AG10803 (cell line): ENCODE measurements at regions not wholly inside any gene's neighbourhood (a gene's known extent, or its start where the extent isn't known, plus 50 kb on each side); places are given as distances from the start of the nearest gene placed in this dataset.

ENCODE experiments used
- DNase-seq: peaks from one replicate; pipeline ENCODE4 v3.0.0; 2010; ENCODE audit warnings: low read depth
- H3K4me3 ChIP-seq: 2 replicates; pipeline ENCODE4 v1.5.1; 2011; ENCODE audit warnings: mild to moderate bottlenecking, low read length, control low read depth
- TF ChIP-seq, protein P1 (sequence below): conservative IDR thresholded peaks from 2 replicates; pipeline ENCODE4 v1.5.1; 2011; ENCODE audit warnings: mild to moderate bottlenecking, low read length, control low read depth, inconsistent platforms

DNA sequence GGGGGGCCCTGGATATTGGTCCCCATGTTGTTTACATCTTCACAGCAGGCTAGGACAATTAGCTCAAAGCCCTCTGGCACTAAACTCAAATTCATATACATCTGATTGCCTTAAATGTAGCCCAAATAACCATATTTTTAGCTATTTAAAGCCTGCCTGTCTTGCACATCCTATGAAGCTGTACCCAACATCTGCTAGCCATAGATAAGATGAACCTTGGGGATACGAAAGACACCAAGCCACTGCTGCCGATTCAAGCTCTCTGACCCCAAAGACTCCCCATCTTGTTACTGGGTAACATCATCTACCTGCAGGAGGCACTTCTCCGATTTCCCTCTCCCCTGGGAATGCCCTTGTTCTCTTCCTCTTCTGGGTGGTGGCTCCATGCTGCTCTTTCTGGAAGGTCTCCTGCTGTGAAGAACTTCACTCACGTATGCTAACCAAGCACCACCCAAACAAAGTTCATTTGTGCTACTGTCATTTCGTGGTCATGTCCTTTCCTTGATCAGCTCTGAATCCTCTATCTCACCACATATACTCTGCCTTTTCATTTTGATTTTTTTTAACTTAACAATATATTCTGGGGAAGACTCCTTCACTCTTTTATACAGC is 107.7 kb upstream of the ATXN3L start:
- TF ChIP-seq, protein P1, sequence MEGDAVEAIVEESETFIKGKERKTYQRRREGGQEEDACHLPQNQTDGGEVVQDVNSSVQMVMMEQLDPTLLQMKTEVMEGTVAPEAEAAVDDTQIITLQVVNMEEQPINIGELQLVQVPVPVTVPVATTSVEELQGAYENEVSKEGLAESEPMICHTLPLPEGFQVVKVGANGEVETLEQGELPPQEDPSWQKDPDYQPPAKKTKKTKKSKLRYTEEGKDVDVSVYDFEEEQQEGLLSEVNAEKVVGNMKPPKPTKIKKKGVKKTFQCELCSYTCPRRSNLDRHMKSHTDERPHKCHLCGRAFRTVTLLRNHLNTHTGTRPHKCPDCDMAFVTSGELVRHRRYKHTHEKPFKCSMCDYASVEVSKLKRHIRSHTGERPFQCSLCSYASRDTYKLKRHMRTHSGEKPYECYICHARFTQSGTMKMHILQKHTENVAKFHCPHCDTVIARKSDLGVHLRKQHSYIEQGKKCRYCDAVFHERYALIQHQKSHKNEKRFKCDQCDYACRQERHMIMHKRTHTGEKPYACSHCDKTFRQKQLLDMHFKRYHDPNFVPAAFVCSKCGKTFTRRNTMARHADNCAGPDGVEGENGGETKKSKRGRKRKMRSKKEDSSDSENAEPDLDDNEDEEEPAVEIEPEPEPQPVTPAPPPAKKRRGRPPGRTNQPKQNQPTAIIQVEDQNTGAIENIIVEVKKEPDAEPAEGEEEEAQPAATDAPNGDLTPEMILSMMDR: no peak
- DNase-seq: no peak
- no peak overlapping the region for H3K4me3 ChIP-seq

DNA sequence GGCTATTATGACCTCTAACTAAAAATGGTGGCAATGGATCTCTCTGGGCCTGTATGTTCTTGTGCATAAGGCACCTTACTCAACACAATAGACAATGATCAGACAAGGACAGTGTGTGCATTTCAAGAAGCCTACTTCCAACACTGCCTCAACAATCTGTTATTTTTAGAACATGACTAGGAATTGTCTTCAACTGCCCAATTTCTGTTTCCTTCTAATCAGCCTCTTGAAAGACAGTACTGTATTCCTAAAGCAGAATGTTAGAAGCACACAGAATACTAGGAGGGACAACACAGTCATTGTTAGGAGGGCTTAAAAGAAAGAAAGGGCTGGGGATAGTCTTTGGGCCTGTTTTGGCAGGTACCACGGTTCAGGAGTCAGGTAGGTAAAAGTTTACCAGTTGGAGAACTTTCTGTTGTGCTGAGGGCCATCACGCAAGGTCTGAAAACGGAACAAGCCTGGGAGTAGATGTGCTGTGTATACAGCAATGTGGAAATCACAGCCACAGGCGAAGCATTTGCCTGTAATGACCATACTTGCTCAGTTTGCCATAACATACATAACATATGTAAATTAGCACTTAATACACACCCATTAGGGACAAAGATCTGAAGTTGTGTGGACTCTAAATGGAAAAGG is 100.8 kb upstream of the ATXN3L start:
- no peak overlapping the region for H3K4me3 ChIP-seq
- no peak for DNase-seq
- TF ChIP-seq, protein P1: no peak

DNA sequence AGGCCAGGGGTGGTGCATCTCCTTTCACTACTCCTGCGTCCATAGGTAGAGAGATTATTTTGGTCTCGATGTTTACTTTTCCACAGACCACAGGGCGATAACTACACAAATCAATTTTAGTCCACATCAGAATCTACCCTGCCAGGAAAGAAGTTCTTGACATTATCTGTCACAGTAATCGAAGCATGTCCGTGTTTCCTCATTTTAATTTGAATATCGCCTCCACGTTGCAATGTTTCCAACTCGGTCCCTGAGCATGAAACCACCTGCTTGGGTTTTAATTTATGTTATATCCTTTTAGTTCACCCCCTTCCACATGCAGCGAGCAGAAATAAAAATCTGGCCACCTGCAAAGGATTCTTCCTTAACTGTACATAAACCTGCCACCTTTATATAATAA is 100.1 kb upstream of the ATXN3L start:
- DNase-seq: no peak
- TF ChIP-seq, protein P1: no peak
- no peak overlapping the region for H3K4me3 ChIP-seq

DNA sequence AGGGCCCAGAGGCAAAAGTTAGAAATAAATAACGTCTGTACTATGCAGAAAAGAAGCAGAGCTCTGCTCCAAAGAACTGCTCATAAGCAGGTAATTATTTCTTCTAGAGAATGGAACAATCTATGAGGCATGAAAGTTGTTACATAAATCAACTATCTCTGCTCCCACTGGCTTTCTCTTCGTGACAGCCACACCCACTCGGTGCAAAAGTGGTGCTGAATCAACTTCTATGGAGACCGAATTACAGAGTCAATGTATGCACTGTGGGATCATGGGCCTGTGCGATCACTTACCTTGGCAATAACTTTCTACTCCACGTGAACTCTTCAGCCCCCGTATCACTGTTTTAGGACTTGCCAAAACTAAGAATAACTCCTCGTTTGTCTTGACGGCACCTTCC is 99.4 kb upstream of the ATXN3L start:
- no peak overlapping the region for H3K4me3 ChIP-seq
- TF ChIP-seq, protein P1: no peak
- DNase-seq: no peak

DNA sequence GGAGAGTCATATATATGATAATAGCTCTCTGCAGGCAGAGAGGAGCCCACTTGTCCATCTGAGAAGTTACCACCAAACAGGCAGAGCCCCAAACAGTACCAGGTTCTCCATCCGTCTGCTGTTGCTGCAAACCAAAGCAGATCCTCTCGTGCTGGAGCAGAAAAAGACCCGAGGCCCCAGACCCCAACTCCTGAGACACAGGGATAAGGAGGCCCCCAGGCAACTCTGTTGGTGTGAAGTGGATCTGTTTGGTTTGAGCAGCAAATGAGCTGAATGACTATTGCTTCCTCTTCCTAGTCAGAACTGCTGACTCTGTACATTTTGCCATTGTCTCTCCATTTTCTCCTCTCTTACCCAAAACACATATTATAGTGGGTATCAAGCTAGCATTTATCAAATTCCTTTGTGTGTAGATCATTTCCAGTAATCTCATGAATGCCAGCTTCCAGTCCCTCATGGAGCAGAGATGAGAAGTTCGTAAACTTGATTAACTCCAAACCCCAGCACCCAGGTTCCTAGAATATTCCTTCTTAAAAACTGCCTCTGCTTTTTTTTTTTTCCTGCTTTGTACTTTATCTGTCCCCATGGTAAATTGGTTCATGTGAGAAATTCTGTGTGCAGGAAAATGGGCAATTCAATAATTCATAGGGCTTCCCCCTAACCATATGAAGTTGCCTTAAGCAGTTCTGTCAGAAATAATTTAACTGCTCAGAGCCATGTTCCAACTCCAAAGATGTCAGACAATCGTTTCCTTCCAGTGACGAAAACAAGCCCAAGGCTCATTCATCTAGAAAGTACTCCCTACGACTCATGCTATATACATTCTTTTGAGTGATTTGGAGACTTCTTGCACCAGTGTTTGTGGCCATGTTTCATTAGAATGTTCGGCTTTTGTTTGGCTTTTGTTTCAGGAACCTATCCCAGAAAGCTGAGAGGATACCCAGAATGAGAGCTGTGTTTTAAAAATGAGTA is 98.6 kb upstream of the ATXN3L start:
- H3K4me3 ChIP-seq: no peak overlapping the region
- peak; percentile 57 for DNase-seq
- TF ChIP-seq, protein P1: no peak

DNA sequence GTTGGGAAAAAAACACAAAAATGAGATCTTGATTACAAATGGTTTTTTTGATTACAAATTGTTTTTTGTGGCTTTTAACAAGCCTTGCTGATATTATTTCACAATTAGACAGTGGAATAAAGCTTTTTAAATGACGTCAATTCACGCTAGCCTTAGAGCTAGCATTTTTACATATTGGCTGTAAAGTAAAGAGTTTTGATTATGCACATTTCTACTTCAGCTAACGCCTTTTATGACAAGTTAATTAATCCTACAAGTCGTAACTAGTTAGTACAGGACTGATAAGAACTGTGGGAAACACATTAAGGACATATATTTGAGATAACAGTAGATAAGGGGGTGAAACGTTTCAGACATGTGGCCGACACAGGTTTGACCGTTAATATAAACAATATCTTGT is 95.7 kb upstream of the ATXN3L start:
- H3K4me3 ChIP-seq: no peak overlapping the region
- DNase-seq: no peak
- TF ChIP-seq, protein P1: no peak
